Tibial artery (tissue), 4 donors: ENCODE measurements at regions not wholly inside any gene's neighbourhood (a gene's known extent, or its start where the extent isn't known, plus 50 kb on each side); places are given as distances from the start of the nearest gene placed in this dataset.

Experiments
- DNase-seq, 2 donors: peaks; one replicate each; pipeline ENCODE4 v3.0.0-alpha.2; 2019
- H3K27ac ChIP-seq, 2 donors: fragments of 200-600 bp; sonication (generic) in 1 of 2; 1 replicate in 1 of 2; 2 replicates in 1 of 2; pipeline ENCODE4 v1.5.1; 2018 to 2019; ENCODE audit warnings: mild to moderate bottlenecking in 1 of 2
- H3K27me3 ChIP-seq, 2 donors: fragments of 200-600 bp; sonication (generic) in 1 of 2; one replicate each; pipeline versions ENCODE4 v1.5.1 to v1.6.0; 2016 to 2019
- H3K36me3 ChIP-seq, 3 donors: fragments of 200-600 bp; sonication (generic) in 2 of 3; one replicate each; pipeline ENCODE4 v1.5.1; 2016 to 2019; ENCODE audit warnings: mild to moderate bottlenecking in 2 of 3
- H3K4me1 ChIP-seq, 4 donors: fragments of 200-600 bp; sonication (generic) in 2 of 4; 1 replicate in 3 of 4; 2 replicates in 1 of 4; pipeline ENCODE4 v1.5.1; 2016 to 2019
- H3K4me3 ChIP-seq, 2 donors: fragments of 200-600 bp; sonication (generic) in 1 of 2; 1 replicate in 1 of 2; 2 replicates in 1 of 2; pipeline ENCODE4 v1.5.1; 2018 to 2019; ENCODE audit warnings: mild to moderate bottlenecking in 2 of 2
- H3K9me3 ChIP-seq, 3 donors: fragments of 200-600 bp; sonication (generic) in 1 of 3; one replicate each; pipeline ENCODE4 v1.5.1; 2016 to 2019
- CTCF ChIP-seq, 2 experiments: fragments of 200-600 bp in 1 of 2; fragments of 450-650 bp in 1 of 2; IDR thresholded peaks; one replicate each; pipeline ENCODE4 v1.5.1; 2017 to 2019; ENCODE audit warnings: antibody characterized with exemption in 2 of 2, mild to moderate bottlenecking in 1 of 2, moderate library complexity in 1 of 2
- intact Hi-C: fragments of 100-400 bp; cut with DNase I; formaldehyde crosslinking; loops from one replicate; pipeline ENCODE4 v1.15.0; 2023; ENCODE audit warnings: low total_unique reads

GRCh38 chr11:111115890-111116289, 129.6 kb upstream of the POU2AF2 start:
- Histone ChIP-seq H3K4me3 (no peak overlapping the region), H3K9me3 (no peaks in the 10 kb centered on the region), H3K4me1 (no peaks in the 10 kb centered on the region), H3K27ac (no peak overlapping the region), H3K36me3 (no peaks in the 10 kb centered on the region), H3K27me3 (no peaks in the 10 kb centered on the region)
- intact Hi-C loops: no loop called here
- DNase-seq: no peak
- TF ChIP-seq CTCF (IDR thresholded peaks at IDR 0.05): no peak

- no peaks in the 10 kb centered on the region for H3K36me3 ChIP-seq
- DNase-seq: no peak
- H3K27me3 ChIP-seq: no peaks in the 10 kb centered on the region
- no peak overlapping the region for H3K4me3 ChIP-seq
- intact Hi-C loops: no loop called here
- H3K27ac ChIP-seq: no peak overlapping the region
- no peak for TF ChIP-seq CTCF (IDR thresholded peaks at IDR 0.05)
- H3K9me3 ChIP-seq: no peaks in the 10 kb centered on the region
- H3K4me1 ChIP-seq: no peaks in the 10 kb centered on the region
Measured at GRCh38 chr11:111114091-111114490, 131.4 kb upstream of the POU2AF2 start.

GRCh38 chr11:111112614-111113013, 132.9 kb upstream of the POU2AF2 start:
- TF ChIP-seq CTCF (IDR thresholded peaks at IDR 0.05): no peak
- no peaks in the 10 kb centered on the region for H3K9me3 ChIP-seq
- H3K27me3 ChIP-seq: no peaks in the 10 kb centered on the region
- intact Hi-C loops: no loop called here
- DNase-seq: no peak
- H3K4me1 ChIP-seq: no peaks in the 10 kb centered on the region
- H3K4me3 ChIP-seq: no peak overlapping the region
- no peaks in the 10 kb centered on the region for H3K36me3 ChIP-seq
- H3K27ac ChIP-seq: no peak overlapping the region

- intact Hi-C loops: no loop called here
- Histone ChIP-seq H3K27me3 (no peaks in the 10 kb centered on the region), H3K4me3 (no peak overlapping the region), H3K9me3 (no peaks in the 10 kb centered on the region), H3K36me3 (no peaks in the 10 kb centered on the region), H3K27ac (no peak overlapping the region), H3K4me1 (no peaks in the 10 kb centered on the region)
- no peak for DNase-seq
- no peak for TF ChIP-seq CTCF (IDR thresholded peaks at IDR 0.05)
Measured at GRCh38 chr11:111107501-111107900, 138.0 kb upstream of the POU2AF2 start.

- TF ChIP-seq CTCF (IDR thresholded peaks at IDR 0.05): no peak
- Histone ChIP-seq H3K27me3 (no peaks in the 10 kb centered on the region), H3K36me3 (no peaks in the 10 kb centered on the region), H3K4me3 (no peak overlapping the region), H3K9me3 (no peaks in the 10 kb centered on the region), H3K4me1 (no peaks in the 10 kb centered on the region), H3K27ac (no peak overlapping the region)
- no peak for DNase-seq
- intact Hi-C loops: no loop called here
Measured at GRCh38 chr11:111106641-111107040, 138.9 kb upstream of the POU2AF2 start.

GRCh38 chr11:111105566-111105965, 140.0 kb upstream of the POU2AF2 start:
- TF ChIP-seq CTCF (IDR thresholded peaks at IDR 0.05): no peak
- Histone ChIP-seq H3K36me3 (no peaks in the 10 kb centered on the region), H3K27ac (no peak overlapping the region), H3K9me3 (no peaks in the 10 kb centered on the region), H3K4me3 (no peak overlapping the region), H3K4me1 (no peaks in the 10 kb centered on the region), H3K27me3 (no peaks in the 10 kb centered on the region)
- intact Hi-C loops: no loop called here
- DNase-seq: no peak
